ENCODE measurements at regions not wholly inside any gene's neighbourhood (a gene's known extent, or its start where the extent isn't known, plus 50 kb on each side); places are given as distances from the start of the nearest gene placed in this dataset.

DNA sequence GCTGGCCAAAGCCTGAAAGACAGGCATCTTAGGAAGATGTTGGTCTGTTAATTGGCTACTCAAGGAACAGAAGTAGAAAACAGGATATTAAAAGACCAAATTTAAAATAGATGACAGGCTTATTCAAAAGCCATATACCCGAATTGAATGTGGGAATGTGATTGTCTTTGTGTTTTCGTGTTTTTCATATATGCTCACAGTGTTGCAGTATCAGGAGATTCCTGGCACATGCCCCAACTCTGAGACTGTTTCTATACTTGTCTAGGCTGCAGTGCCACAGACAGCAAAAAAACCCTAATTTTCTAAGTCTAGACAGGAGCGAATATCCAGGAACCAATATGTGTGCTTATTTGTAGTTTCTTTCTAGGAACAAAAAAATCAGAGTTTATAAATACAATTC, 57.4 kb upstream of the KRR1 start:
- TF ChIP-seq YY1 (IDR thresholded peaks at IDR 0.05; ENCODE audit: low read depth) = no peak
- TF ChIP-seq, protein P1, sequence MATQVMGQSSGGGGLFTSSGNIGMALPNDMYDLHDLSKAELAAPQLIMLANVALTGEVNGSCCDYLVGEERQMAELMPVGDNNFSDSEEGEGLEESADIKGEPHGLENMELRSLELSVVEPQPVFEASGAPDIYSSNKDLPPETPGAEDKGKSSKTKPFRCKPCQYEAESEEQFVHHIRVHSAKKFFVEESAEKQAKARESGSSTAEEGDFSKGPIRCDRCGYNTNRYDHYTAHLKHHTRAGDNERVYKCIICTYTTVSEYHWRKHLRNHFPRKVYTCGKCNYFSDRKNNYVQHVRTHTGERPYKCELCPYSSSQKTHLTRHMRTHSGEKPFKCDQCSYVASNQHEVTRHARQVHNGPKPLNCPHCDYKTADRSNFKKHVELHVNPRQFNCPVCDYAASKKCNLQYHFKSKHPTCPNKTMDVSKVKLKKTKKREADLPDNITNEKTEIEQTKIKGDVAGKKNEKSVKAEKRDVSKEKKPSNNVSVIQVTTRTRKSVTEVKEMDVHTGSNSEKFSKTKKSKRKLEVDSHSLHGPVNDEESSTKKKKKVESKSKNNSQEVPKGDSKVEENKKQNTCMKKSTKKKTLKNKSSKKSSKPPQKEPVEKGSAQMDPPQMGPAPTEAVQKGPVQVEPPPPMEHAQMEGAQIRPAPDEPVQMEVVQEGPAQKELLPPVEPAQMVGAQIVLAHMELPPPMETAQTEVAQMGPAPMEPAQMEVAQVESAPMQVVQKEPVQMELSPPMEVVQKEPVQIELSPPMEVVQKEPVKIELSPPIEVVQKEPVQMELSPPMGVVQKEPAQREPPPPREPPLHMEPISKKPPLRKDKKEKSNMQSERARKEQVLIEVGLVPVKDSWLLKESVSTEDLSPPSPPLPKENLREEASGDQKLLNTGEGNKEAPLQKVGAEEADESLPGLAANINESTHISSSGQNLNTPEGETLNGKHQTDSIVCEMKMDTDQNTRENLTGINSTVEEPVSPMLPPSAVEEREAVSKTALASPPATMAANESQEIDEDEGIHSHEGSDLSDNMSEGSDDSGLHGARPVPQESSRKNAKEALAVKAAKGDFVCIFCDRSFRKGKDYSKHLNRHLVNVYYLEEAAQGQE (IDR thresholded peaks at IDR 0.05; ENCODE audit: low read depth) = no peak
- TF ChIP-seq, protein P2, sequence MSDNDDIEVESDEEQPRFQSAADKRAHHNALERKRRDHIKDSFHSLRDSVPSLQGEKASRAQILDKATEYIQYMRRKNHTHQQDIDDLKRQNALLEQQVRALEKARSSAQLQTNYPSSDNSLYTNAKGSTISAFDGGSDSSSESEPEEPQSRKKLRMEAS (IDR thresholded peaks at IDR 0.05) = no peak
- no peak for TF ChIP-seq EP300 (IDR thresholded peaks at IDR 0.05; ENCODE audit: borderline replicate concordance)
- no peak for TF ChIP-seq FOXM1 (IDR thresholded peaks at IDR 0.05; ENCODE audit: borderline replicate concordance, low read depth)
- no peak for TF ChIP-seq RAD21 (IDR thresholded peaks at IDR 0.05; ENCODE audit: low read depth)
- TF ChIP-seq NFIC (IDR thresholded peaks at IDR 0.05) = no peak
- TF ChIP-seq, protein P3, sequence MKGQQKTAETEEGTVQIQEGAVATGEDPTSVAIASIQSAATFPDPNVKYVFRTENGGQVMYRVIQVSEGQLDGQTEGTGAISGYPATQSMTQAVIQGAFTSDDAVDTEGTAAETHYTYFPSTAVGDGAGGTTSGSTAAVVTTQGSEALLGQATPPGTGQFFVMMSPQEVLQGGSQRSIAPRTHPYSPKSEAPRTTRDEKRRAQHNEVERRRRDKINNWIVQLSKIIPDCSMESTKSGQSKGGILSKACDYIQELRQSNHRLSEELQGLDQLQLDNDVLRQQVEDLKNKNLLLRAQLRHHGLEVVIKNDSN (IDR thresholded peaks at IDR 0.05) = no peak
- TF ChIP-seq ZBTB7A (IDR thresholded peaks at IDR 0.05; ENCODE audit: low read depth) = no peak

All from Ishikawa (cell line).